ENCODE measurements at regions not wholly inside any gene's neighbourhood (a gene's known extent, or its start where the extent isn't known, plus 50 kb on each side); places are given as distances from the start of the nearest gene placed in this dataset.

GRCh38 chr2:55768991-55769390, 75.3 kb upstream of the PNPT1 start:
- TF ChIP-seq CTCF (IDR thresholded peaks at IDR 0.05; ENCODE audit: extremely low read depth in 1 of 2, insufficient read depth in 1 of 2, low read depth in 1 of 2, low read length in 2 of 2) (no peak), POLR2AphosphoS5 (IDR thresholded peaks at IDR 0.05; ENCODE audit: insufficient read depth, low read depth, low read length) (no peak), EZH2 (IDR thresholded peaks at IDR 0.05; ENCODE audit: borderline replicate concordance, low read depth, low read length, severe bottlenecking) (no peak), MYC (IDR thresholded peaks at IDR 0.05; ENCODE audit: low read depth, low read length) (no peak), FOS (IDR thresholded peaks at IDR 0.05; ENCODE audit: borderline replicate concordance, insufficient read depth, low read length) (no peak), MAX (IDR thresholded peaks at IDR 0.05; ENCODE audit: insufficient read depth, insufficient read length) (no peak), GATA2 (IDR thresholded peaks at IDR 0.05; ENCODE audit: insufficient read depth, insufficient read length, low read depth, low read length) (no peak), POLR2A (IDR thresholded peaks at IDR 0.05; ENCODE audit: low read depth, low read length) (no peak)
